ENCODE measurements at regions not wholly inside any gene's neighbourhood (a gene's known extent, or its start where the extent isn't known, plus 50 kb on each side); places are given as distances from the start of the nearest gene placed in this dataset.

DNA sequence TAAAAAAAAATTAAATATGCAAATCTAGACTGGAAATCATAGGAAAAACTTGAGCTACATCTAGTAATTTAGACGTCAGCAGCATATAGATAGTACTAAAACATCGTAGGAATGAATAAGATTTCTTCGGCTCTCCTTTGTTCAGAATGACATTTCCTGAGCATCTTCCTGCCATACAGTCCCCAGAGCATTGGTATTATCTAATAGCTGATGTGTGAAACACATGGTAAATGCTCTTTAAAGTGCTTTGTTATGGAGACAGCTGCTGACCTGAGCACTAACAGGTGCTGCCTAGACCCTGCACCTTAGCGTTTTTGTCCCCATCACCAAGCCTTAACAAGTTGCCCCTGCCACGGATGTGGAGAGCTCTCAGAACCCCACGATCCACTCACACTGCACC lies 692.3 kb upstream of the PIK3C3 start:
- no peak for DNase-seq (ENCODE audit: low read depth)
- TF ChIP-seq, protein P1, sequence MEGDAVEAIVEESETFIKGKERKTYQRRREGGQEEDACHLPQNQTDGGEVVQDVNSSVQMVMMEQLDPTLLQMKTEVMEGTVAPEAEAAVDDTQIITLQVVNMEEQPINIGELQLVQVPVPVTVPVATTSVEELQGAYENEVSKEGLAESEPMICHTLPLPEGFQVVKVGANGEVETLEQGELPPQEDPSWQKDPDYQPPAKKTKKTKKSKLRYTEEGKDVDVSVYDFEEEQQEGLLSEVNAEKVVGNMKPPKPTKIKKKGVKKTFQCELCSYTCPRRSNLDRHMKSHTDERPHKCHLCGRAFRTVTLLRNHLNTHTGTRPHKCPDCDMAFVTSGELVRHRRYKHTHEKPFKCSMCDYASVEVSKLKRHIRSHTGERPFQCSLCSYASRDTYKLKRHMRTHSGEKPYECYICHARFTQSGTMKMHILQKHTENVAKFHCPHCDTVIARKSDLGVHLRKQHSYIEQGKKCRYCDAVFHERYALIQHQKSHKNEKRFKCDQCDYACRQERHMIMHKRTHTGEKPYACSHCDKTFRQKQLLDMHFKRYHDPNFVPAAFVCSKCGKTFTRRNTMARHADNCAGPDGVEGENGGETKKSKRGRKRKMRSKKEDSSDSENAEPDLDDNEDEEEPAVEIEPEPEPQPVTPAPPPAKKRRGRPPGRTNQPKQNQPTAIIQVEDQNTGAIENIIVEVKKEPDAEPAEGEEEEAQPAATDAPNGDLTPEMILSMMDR (IDR thresholded peaks at IDR 0.05; ENCODE audit: low read depth, low read length): no peak
- TF ChIP-seq MYC (IDR thresholded peaks at IDR 0.05; ENCODE audit: low read depth, low read length): no peak
- TF ChIP-seq, protein P2, sequence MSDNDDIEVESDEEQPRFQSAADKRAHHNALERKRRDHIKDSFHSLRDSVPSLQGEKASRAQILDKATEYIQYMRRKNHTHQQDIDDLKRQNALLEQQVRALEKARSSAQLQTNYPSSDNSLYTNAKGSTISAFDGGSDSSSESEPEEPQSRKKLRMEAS (IDR thresholded peaks at IDR 0.05; ENCODE audit: low read depth, low read length): no peak
- no peak for TF ChIP-seq POLR2A (IDR thresholded peaks at IDR 0.05; ENCODE audit: extremely low read depth, insufficient read length)
- H3K4me3 ChIP-seq (ENCODE audit: low read depth, low read length): no peak overlapping the region

DNA sequence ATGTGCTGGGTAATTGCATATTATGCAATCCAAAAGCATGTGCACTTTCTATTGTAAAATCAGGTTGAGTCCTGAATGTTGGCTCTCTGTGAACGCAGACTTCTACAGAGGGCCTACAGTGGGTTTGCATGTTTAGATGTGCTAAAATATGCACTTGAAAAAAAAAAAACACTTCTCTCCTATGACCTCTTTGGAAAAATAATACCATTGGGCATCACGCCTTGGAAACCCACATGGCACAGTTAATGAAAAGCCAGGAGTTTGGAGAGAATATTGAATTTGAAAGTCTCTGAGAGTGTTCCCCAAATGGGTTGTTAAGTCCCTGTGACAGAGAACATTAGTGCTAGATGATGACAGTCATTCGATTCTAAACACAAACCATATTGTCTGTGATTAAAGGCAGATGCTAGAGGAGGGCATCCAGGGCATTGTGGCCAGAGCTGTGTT lies 710.4 kb upstream of the PIK3C3 start:
- H3K4me3 ChIP-seq (ENCODE audit: low read depth, low read length): no peak overlapping the region
- no peak for DNase-seq (ENCODE audit: low read depth)
- TF ChIP-seq MYC (IDR thresholded peaks at IDR 0.05; ENCODE audit: low read depth, low read length) (no peak), POLR2A (IDR thresholded peaks at IDR 0.05; ENCODE audit: extremely low read depth, insufficient read length) (no peak)
- TF ChIP-seq, protein P1 (IDR thresholded peaks at IDR 0.05; ENCODE audit: low read depth, low read length): no peak
- TF ChIP-seq, protein P2 (IDR thresholded peaks at IDR 0.05; ENCODE audit: low read depth, low read length): no peak

DNA sequence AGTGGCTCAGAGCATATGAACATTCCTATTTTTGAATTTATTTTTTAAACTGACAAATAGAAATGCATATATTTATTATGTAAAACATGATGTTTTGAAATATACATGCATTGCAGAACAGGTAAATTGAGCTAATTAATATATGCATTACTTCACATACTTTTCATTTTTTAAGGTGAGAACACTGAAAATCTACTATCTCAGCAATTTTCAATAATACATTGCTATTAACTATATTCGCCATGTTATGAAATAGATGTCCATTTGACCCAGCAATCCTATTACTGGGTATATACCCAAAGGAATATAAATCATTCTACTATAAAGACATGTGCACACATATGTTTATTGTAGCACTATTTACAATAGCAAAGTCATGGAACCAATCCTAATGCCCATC lies 717.7 kb upstream of the PIK3C3 start:
- H3K4me3 ChIP-seq (ENCODE audit: low read depth, low read length): no peak overlapping the region
- DNase-seq (ENCODE audit: low read depth): no peak
- no peak for TF ChIP-seq MYC (IDR thresholded peaks at IDR 0.05; ENCODE audit: low read depth, low read length)
- TF ChIP-seq, protein P1 (IDR thresholded peaks at IDR 0.05; ENCODE audit: low read depth, low read length): no peak
- no peak for TF ChIP-seq POLR2A (IDR thresholded peaks at IDR 0.05; ENCODE audit: extremely low read depth, insufficient read length)
- TF ChIP-seq, protein P2 (IDR thresholded peaks at IDR 0.05; ENCODE audit: low read depth, low read length): no peak

DNA sequence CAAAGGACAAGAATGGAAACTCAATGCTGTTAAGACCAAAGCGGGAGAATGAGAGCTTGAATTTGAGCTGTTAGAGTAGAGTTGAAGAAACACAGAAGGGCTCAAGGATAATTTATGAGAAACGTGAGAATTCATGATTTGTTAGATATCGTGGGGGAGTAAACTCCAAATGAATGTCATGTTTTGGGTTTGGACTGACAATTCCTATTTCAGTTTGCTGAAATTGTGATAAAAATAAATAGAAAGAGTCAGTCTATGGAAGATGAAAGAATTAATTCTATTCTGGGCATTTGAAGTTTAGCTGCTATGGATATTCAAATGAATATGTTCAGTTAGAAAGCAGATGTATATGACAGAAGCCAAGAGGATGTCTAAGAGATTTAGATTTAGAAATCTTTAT lies 723.4 kb upstream of the PIK3C3 start:
- TF ChIP-seq POLR2A (IDR thresholded peaks at IDR 0.05; ENCODE audit: extremely low read depth, insufficient read length): no peak
- TF ChIP-seq, protein P1 (IDR thresholded peaks at IDR 0.05; ENCODE audit: low read depth, low read length): no peak
- TF ChIP-seq MYC (IDR thresholded peaks at IDR 0.05; ENCODE audit: low read depth, low read length): no peak
- TF ChIP-seq, protein P2 (IDR thresholded peaks at IDR 0.05; ENCODE audit: low read depth, low read length): no peak
- DNase-seq (ENCODE audit: low read depth): no peak
- no peak overlapping the region for H3K4me3 ChIP-seq (ENCODE audit: low read depth, low read length)

DNA sequence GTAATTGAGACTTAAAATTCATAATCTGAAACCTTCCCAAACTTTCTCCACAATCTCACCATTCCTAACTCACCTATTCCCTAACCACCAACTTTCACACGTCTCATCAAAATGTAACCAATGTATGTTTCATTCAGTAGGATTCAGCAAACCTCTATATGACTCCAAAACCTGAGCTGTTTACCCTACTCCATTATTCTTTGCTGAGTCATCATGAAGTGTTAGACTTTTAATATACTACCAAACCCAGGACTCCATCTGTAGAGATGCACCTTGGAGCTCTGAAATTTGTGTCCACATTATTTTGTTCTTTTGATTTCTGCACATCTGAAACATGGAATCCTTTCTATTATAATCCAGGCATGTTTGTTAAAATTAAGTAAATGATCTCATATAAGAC lies 727.0 kb upstream of the PIK3C3 start:
- no peak overlapping the region for H3K4me3 ChIP-seq (ENCODE audit: low read depth, low read length)
- no peak for DNase-seq (ENCODE audit: low read depth)
- no peak for TF ChIP-seq POLR2A (IDR thresholded peaks at IDR 0.05; ENCODE audit: extremely low read depth, insufficient read length)
- TF ChIP-seq, protein P1 (IDR thresholded peaks at IDR 0.05; ENCODE audit: low read depth, low read length): no peak
- TF ChIP-seq MYC (IDR thresholded peaks at IDR 0.05; ENCODE audit: low read depth, low read length): no peak
- TF ChIP-seq, protein P2 (IDR thresholded peaks at IDR 0.05; ENCODE audit: low read depth, low read length): no peak
